Neural progenitor cell (in vitro differentiated cells): ENCODE measurements at regions not wholly inside any gene's neighbourhood (a gene's known extent, or its start where the extent isn't known, plus 50 kb on each side); places are given as distances from the start of the nearest gene placed in this dataset.
A peak's percentile ranks its signal among the peaks of the same experiment; 100 is the strongest.

Experiments used
- DNase-seq: peaks from one replicate; pipeline ENCODE4 v3.0.0-alpha.2; 2016; ENCODE audit warnings: low spot score
- H2AFZ ChIP-seq: fragments of 200-600 bp; sonication (generic); replicated peaks from 2 replicates; pipeline ENCODE4 v1.6.1; 2016; ENCODE audit warnings: antibody characterized with exemption
- H3F3A ChIP-seq: fragments of 200-600 bp; sonication (generic); 2 replicates; pipeline ENCODE4 v1.6.1; 2016; ENCODE audit warnings: antibody characterized with exemption, low read depth
- H3K27ac ChIP-seq: fragments of 200-600 bp; sonication (generic); 2 replicates; pipeline ENCODE4 v1.5.1; 2016; ENCODE audit warnings: mild to moderate bottlenecking
- H3K27me3 ChIP-seq: fragments of 200-600 bp; sonication (generic); 2 replicates; pipeline ENCODE4 v1.6.1; 2016; ENCODE audit warnings: mild to moderate bottlenecking, moderate library complexity
- H3K36me3 ChIP-seq: fragments of 200-600 bp; sonication (generic); 2 replicates; pipeline ENCODE4 v1.5.1; 2016
- H3K4me1 ChIP-seq: fragments of 200-600 bp; sonication (generic); 2 replicates; pipeline ENCODE4 v1.6.1; 2016; ENCODE audit warnings: mixed run types
- H3K4me2 ChIP-seq: fragments of 200-600 bp; sonication (generic); 2 replicates; pipeline ENCODE4 v1.6.1; 2016
- H3K4me3 ChIP-seq: fragments of 200-600 bp; sonication (generic); 2 replicates; pipeline ENCODE4 v1.5.1; 2016
- H3K79me2 ChIP-seq: fragments of 200-600 bp; sonication (generic); 2 replicates; pipeline ENCODE4 v1.6.1; 2016; ENCODE audit warnings: low read depth
- H3K9ac ChIP-seq: fragments of 200-600 bp; sonication (generic); 2 replicates; pipeline ENCODE4 v1.6.1; 2016
- H3K9me3 ChIP-seq: fragments of 200-600 bp; sonication (generic); 2 replicates; pipeline ENCODE4 v1.5.1; 2016; ENCODE audit warnings: low read depth
- H4K20me1 ChIP-seq: fragments of 200-600 bp; sonication (generic); 2 replicates; pipeline ENCODE4 v1.6.1; 2016; ENCODE audit warnings: low read depth
- H3K27ac Mint-ChIP-seq: 3 replicates; pipeline ENCODE4 v1.8.0; 2021; ENCODE audit warnings: mixed read lengths
- H3K27me3 Mint-ChIP-seq: 2 replicates; pipeline ENCODE4 v1.8.0; 2022; ENCODE audit warnings: low read depth, mild to moderate bottlenecking, inconsistent platforms, moderate library complexity, mixed read lengths; ENCODE audit not compliant: insufficient read depth
- H3K36me3 Mint-ChIP-seq: 3 replicates; pipeline ENCODE4 v1.8.0; 2021; ENCODE audit warnings: mixed read lengths
- H3K4me1 Mint-ChIP-seq: 3 replicates; pipeline ENCODE4 v1.8.0; 2021; ENCODE audit warnings: mixed read lengths
- H3K4me3 Mint-ChIP-seq: 3 replicates; pipeline ENCODE4 v1.8.0; 2021; ENCODE audit warnings: mild to moderate bottlenecking, moderate library complexity, mixed read lengths
- H3K9me3 Mint-ChIP-seq: 3 replicates; pipeline ENCODE4 v1.8.0; 2020; ENCODE audit warnings: mixed read lengths
- EZH2 ChIP-seq: fragments of 200-600 bp; sonication (generic); IDR thresholded peaks from 2 replicates; pipeline ENCODE4 v1.6.1; 2017; ENCODE audit warnings: antibody characterized with exemption, mild to moderate bottlenecking, moderate library complexity
- EZH2phosphoT487 ChIP-seq: fragments of 200-600 bp; sonication (generic); IDR thresholded peaks from 2 replicates; pipeline ENCODE4 v1.6.1; 2017; ENCODE audit warnings: antibody characterized with exemption
- TF ChIP-seq, protein P1 (sequence below): fragments of 200-600 bp; sonication (generic); IDR thresholded peaks from 2 replicates; pipeline ENCODE4 v1.5.1; 2017; ENCODE audit warnings: antibody characterized with exemption, mild to moderate bottlenecking

DNA sequence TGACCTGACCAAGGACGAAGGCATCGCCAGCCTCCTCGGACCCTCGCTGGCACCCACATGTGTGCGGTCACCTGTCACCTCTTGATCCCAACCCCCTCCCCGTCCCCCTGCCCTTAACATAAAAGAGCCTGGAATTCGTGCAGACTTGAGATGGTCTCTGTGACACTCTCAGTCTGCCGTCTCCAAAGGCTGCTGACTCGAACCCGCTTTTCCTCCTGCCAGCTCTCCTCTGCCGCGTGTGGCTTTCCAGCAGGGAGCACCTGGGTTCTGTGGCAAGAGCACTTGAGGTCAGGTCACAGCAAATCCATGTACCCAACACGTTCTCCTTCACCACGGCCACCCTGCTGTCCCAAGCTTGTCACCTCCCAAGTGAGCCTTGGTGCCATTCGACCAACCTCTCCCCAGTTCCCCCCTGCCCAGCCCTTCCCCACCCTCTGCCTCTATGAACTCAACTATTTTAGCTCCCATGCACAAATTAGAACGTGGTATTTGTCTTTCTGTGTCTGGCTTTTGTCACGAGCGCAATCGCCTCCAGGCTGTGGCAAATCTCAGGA is 207.6 kb downstream of the BRD1 start:
- Mint-ChIP-seq H3K4me3 (no peak overlapping the region), H3K27me3 (peaks cover 9% of the 10 kb centered on the region), H3K4me1 (no peaks in the 10 kb centered on the region), H3K9me3 (peaks cover 2% of the 10 kb centered on the region), H3K27ac (peak overlapping the region; percentile 54), H3K36me3 (no peaks in the 10 kb centered on the region)
- Histone ChIP-seq H3K9me3 (no peaks in the 10 kb centered on the region), H3K36me3 (no peaks in the 10 kb centered on the region), H4K20me1 (no peaks in the 10 kb centered on the region), H3K9ac (no peak overlapping the region), H3K27ac (no peak overlapping the region), H3K4me3 (no peak overlapping the region), H2AFZ (no peak overlapping the region), H3K4me2 (no peak overlapping the region), H3K79me2 (no peaks in the 10 kb centered on the region), H3K4me1 (peaks cover 4% of the 10 kb centered on the region), H3K27me3 (no peaks in the 10 kb centered on the region), H3F3A (no peaks in the 10 kb centered on the region)
- TF ChIP-seq EZH2phosphoT487 (no peak), EZH2 (no peak)
- TF ChIP-seq, protein P1, sequence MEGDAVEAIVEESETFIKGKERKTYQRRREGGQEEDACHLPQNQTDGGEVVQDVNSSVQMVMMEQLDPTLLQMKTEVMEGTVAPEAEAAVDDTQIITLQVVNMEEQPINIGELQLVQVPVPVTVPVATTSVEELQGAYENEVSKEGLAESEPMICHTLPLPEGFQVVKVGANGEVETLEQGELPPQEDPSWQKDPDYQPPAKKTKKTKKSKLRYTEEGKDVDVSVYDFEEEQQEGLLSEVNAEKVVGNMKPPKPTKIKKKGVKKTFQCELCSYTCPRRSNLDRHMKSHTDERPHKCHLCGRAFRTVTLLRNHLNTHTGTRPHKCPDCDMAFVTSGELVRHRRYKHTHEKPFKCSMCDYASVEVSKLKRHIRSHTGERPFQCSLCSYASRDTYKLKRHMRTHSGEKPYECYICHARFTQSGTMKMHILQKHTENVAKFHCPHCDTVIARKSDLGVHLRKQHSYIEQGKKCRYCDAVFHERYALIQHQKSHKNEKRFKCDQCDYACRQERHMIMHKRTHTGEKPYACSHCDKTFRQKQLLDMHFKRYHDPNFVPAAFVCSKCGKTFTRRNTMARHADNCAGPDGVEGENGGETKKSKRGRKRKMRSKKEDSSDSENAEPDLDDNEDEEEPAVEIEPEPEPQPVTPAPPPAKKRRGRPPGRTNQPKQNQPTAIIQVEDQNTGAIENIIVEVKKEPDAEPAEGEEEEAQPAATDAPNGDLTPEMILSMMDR = no peak
- DNase-seq = no peak

DNA sequence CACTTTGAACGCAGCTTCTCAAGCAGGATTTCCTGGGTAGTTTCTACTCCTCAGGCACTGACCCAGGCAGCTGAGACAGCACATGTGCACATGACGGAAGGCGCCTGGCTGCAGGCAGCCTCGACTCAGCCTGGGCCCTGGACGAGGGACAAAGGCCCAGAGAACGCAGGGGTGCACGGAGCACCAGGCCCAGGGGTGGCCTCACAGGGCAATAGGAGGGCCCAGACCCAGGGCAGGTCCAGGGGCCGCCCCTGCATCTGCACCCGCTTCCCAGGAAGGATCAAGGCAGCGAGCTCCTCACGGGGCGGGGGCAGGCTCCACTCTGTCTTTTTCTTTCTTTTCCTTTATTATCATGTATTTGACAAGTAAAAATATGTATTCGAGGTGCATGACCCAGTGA is 208.4 kb downstream of the BRD1 start:
- no peak overlapping the region for H3K4me3 Mint-ChIP-seq
- DNase-seq = no peak
- H3K4me1 Mint-ChIP-seq = no peaks in the 10 kb centered on the region

DNA sequence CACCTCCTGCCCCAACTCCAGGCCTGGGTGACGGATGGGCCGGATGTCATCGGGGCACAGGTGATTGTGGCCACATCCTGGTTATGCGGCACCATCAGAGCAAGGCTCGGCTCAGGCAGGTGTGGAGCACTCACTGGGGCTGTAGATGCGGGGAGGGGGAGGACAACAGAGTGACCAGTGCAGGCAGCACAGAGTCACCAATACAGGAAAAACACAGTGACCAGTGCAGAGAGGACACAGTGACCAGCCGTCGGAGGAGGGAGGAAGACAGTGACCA is 209.1 kb downstream of the BRD1 start:
- no peaks in the 10 kb centered on the region for H3K4me1 Mint-ChIP-seq
- Histone ChIP-seq H3K9ac (no peak overlapping the region), H3K27ac (no peak overlapping the region), H3K4me1 (peaks cover 4% of the 10 kb centered on the region), H3K4me3 (no peak overlapping the region), H2AFZ (no peak overlapping the region), H3K36me3 (no peaks in the 10 kb centered on the region), H4K20me1 (no peaks in the 10 kb centered on the region), H3F3A (no peaks in the 10 kb centered on the region), H3K79me2 (no peaks in the 10 kb centered on the region), H3K27me3 (no peaks in the 10 kb centered on the region), H3K4me2 (no peak overlapping the region), H3K9me3 (no peaks in the 10 kb centered on the region)
- no peak for DNase-seq
- no peak overlapping the region for H3K27ac Mint-ChIP-seq
- H3K27me3 Mint-ChIP-seq = peaks cover 9% of the 10 kb centered on the region
- no peak overlapping the region for H3K4me3 Mint-ChIP-seq
- no peaks in the 10 kb centered on the region for H3K36me3 Mint-ChIP-seq
- TF ChIP-seq, protein P1 = no peak
- TF ChIP-seq EZH2 (no peak), EZH2phosphoT487 (no peak)
- peaks cover 5% of the 10 kb centered on the region for H3K9me3 Mint-ChIP-seq

More for the DNA sequence above, 208.4 kb downstream of the BRD1 start:
- Mint-ChIP-seq H3K36me3 (no peaks in the 10 kb centered on the region), H3K9me3 (peaks cover 2% of the 10 kb centered on the region), H3K27me3 (peaks cover 9% of the 10 kb centered on the region), H3K27ac (peak overlapping the region; percentile 16)
- no peaks in the 10 kb centered on the region for H3K79me2 ChIP-seq
- H3K9ac ChIP-seq = no peak overlapping the region
- H3K9me3 ChIP-seq = no peaks in the 10 kb centered on the region
- H2AFZ ChIP-seq = no peak overlapping the region
- no peaks in the 10 kb centered on the region for H3K36me3 ChIP-seq
- no peak overlapping the region for H3K4me2 ChIP-seq
- no peaks in the 10 kb centered on the region for H3F3A ChIP-seq
- H3K27ac ChIP-seq = no peak overlapping the region
- H3K27me3 ChIP-seq = no peaks in the 10 kb centered on the region
- peaks cover 4% of the 10 kb centered on the region for H3K4me1 ChIP-seq
- H4K20me1 ChIP-seq = no peaks in the 10 kb centered on the region
- no peak for TF ChIP-seq EZH2phosphoT487
- TF ChIP-seq EZH2 = no peak
- TF ChIP-seq, protein P1 = no peak
- no peak overlapping the region for H3K4me3 ChIP-seq
